HFFc6 (cell line): ENCODE measurements at regions not wholly inside any gene's neighbourhood (a gene's known extent, or its start where the extent isn't known, plus 50 kb on each side); places are given as distances from the start of the nearest gene placed in this dataset.

ENCODE experiments used
- DNase-seq: peaks from one replicate; pipeline ENCODE4 v3.0.0-alpha.2; 2018
- H3K27ac Mint-ChIP-seq: 2 replicates; pipeline ENCODE4 v1.8.0; 2020; ENCODE audit warnings: mild to moderate bottlenecking, mixed read lengths
- H3K27me3 Mint-ChIP-seq: 2 replicates; pipeline ENCODE4 v1.8.0; 2021; ENCODE audit warnings: mild to moderate bottlenecking, moderate library complexity, mixed read lengths; ENCODE audit not compliant: insufficient read depth
- H3K36me3 Mint-ChIP-seq: 2 replicates; pipeline ENCODE4 v1.8.0; 2021; ENCODE audit warnings: low read depth, mixed read lengths
- H3K4me1 Mint-ChIP-seq: 2 replicates; pipeline ENCODE4 v1.8.0; 2020; ENCODE audit warnings: low read depth, mixed read lengths
- H3K4me3 Mint-ChIP-seq: 2 replicates; pipeline ENCODE4 v1.8.0; 2020; ENCODE audit warnings: mild to moderate bottlenecking, moderate library complexity, mixed read lengths
- H3K9me3 Mint-ChIP-seq: 2 replicates; pipeline ENCODE4 v1.8.0; 2020; ENCODE audit warnings: mild to moderate bottlenecking, mixed read lengths
- TF ChIP-seq, protein P1 (sequence below): fragments of 200-600 bp; sonication (generic); IDR thresholded peaks from 2 replicates; pipeline ENCODE4 v1.5.0; 2021; ENCODE audit warnings: antibody characterized with exemption, mild to moderate bottlenecking

DNA sequence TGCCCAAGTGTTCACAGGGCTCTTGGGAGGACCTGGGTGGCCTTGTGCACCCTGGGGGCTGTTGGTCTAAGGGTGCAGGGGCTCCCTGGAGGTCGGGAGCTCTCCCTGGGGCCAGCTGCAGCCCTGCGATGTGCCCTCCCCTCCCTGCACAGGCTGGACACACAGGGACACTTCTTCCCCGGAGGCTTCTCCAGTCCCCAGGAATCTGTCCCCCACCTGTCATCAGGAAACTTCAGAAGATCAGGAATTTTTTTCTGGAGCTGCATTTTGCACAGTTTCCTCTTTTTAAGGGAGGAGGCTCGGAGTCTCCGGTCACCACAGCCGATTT lies 66.9 kb upstream of the BHLHE23 start:
- no peak overlapping the region for H3K27ac Mint-ChIP-seq
- no peak for DNase-seq
- H3K4me1 Mint-ChIP-seq, result peaks cover 13% of the 10 kb centered on the region
- H3K36me3 Mint-ChIP-seq, result peaks cover 6% of the 10 kb centered on the region
- H3K9me3 Mint-ChIP-seq, result peaks cover 27% of the 10 kb centered on the region
- no peak overlapping the region for H3K4me3 Mint-ChIP-seq
- peaks cover 9% of the 10 kb centered on the region; the same call in 1 of the 2 replicates for H3K27me3 Mint-ChIP-seq
- TF ChIP-seq, protein P1, sequence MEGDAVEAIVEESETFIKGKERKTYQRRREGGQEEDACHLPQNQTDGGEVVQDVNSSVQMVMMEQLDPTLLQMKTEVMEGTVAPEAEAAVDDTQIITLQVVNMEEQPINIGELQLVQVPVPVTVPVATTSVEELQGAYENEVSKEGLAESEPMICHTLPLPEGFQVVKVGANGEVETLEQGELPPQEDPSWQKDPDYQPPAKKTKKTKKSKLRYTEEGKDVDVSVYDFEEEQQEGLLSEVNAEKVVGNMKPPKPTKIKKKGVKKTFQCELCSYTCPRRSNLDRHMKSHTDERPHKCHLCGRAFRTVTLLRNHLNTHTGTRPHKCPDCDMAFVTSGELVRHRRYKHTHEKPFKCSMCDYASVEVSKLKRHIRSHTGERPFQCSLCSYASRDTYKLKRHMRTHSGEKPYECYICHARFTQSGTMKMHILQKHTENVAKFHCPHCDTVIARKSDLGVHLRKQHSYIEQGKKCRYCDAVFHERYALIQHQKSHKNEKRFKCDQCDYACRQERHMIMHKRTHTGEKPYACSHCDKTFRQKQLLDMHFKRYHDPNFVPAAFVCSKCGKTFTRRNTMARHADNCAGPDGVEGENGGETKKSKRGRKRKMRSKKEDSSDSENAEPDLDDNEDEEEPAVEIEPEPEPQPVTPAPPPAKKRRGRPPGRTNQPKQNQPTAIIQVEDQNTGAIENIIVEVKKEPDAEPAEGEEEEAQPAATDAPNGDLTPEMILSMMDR, result no peak

DNA sequence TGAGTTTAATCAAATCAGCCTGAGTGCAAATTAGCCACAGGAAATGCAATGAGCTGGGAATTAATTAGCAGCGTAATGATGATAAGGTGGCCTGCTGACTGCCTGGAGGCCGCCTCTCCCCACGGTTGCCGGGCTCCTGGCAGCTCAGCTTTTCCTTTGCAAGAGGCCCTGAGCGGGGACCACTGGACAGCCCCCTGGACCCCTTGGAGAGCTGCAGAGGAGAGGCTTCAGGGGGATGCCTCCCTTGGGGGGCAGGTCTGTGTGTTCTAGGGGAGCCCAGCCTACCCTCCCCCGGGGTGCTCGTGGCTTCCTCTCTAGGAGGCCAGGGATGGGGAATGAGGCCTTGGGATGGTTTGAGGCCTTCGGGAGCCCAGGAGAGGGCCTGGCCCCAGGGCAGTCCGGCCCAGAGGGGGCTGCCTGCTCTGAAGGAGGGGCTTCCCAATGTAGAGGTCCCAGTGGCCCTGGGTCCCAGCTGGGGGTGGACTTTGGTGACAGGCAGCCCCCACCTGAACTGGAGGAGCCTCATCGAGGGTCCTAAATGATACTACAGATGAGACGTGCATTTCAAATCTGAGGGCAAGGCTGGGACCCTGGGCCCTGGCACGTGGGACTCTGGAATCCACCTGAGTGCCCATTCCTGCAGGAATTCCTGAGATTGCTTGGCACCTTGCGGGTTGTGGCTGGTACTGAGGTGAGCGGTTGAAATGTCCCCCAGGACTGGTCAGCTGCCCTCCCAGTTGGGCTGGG lies 66.4 kb upstream of the BHLHE23 start:
- H3K27ac Mint-ChIP-seq, result no peak overlapping the region
- H3K36me3 Mint-ChIP-seq, result peaks cover 6% of the 10 kb centered on the region
- DNase-seq, result no peak
- H3K27me3 Mint-ChIP-seq, result peaks cover 9% of the 10 kb centered on the region; the same call in 1 of the 2 replicates
- H3K4me1 Mint-ChIP-seq, result peaks cover 13% of the 10 kb centered on the region
- peaks cover 22% of the 10 kb centered on the region for H3K9me3 Mint-ChIP-seq
- TF ChIP-seq, protein P1, result no peak
- no peak overlapping the region for H3K4me3 Mint-ChIP-seq

DNA sequence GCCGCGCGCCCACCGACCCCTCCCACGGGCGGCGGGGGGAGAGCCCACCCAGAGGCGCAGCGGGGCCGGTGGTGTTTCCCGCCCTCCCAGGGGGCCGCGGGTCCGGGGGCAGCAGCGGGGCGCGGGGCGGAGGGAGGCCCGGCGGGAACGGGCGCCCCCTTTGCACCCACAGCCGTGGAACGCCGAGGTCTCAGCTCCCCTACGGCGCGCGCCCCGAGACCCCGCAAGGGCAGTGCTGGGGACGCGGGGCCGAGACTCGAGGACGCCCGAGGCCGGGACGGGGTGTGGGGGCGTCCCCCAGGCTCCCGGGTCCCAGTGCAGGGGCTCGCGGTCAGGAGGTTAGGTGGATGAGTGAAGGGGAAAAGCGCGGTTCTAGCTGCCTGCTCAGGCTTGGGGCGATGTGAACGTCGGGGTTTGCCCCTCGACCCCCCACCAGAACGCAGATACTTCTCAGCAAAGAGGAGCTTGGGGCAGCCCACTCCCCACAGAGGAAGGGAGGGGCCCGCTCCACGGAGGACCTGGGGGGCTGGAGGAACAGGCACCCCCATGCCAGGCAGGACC lies 65.5 kb upstream of the BHLHE23 start:
- no peak overlapping the region for H3K27ac Mint-ChIP-seq
- H3K4me1 Mint-ChIP-seq, result peaks cover 13% of the 10 kb centered on the region
- H3K9me3 Mint-ChIP-seq, result peaks cover 13% of the 10 kb centered on the region
- TF ChIP-seq, protein P1, result no peak
- H3K36me3 Mint-ChIP-seq, result peaks cover 6% of the 10 kb centered on the region
- no peak overlapping the region for H3K4me3 Mint-ChIP-seq
- DNase-seq, result no peak
- H3K27me3 Mint-ChIP-seq, result peaks cover 9% of the 10 kb centered on the region; the same call in 1 of the 2 replicates

DNA sequence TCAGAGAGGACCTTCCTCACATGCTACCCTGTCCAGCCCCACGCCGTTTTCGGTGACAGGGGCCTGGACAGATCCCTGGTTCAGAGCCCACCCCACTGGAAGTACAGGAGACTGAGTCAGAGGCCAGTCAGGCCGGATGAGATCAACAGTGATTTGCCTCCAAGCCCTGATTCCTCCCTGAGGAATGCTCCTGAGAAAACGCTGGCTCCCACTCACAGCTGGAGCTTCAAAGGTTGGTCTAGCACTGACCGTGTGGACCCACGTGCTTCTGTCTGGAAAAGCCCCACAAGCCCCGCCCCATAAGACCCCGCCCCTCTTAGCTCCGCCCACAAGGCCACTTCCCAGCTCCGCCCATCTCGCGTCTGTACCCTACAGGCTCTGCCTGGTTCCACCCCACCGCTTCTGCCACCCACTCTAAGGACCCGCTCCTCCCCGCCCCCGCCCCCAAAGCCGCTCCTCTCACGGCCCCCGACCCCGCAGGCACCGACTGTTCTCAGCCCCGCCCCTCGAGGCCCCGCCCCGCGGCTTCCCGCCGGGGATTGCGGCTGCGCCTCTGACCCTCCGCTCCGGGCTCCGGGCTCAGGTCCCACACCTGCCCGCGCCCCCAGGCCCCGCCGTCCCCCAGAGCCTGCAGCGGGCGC lies 64.9 kb upstream of the BHLHE23 start:
- Mint-ChIP-seq H3K27me3 (peaks cover 6% of the 10 kb centered on the region; the same call in 1 of the 2 replicates), H3K36me3 (peaks cover 6% of the 10 kb centered on the region), H3K27ac (no peak overlapping the region), H3K4me3 (no peak overlapping the region), H3K9me3 (peaks cover 8% of the 10 kb centered on the region; the same call in 1 of the 2 replicates), H3K4me1 (peaks cover 13% of the 10 kb centered on the region)
- DNase-seq, result peak; percentile 80
- TF ChIP-seq, protein P1, result no peak

DNA sequence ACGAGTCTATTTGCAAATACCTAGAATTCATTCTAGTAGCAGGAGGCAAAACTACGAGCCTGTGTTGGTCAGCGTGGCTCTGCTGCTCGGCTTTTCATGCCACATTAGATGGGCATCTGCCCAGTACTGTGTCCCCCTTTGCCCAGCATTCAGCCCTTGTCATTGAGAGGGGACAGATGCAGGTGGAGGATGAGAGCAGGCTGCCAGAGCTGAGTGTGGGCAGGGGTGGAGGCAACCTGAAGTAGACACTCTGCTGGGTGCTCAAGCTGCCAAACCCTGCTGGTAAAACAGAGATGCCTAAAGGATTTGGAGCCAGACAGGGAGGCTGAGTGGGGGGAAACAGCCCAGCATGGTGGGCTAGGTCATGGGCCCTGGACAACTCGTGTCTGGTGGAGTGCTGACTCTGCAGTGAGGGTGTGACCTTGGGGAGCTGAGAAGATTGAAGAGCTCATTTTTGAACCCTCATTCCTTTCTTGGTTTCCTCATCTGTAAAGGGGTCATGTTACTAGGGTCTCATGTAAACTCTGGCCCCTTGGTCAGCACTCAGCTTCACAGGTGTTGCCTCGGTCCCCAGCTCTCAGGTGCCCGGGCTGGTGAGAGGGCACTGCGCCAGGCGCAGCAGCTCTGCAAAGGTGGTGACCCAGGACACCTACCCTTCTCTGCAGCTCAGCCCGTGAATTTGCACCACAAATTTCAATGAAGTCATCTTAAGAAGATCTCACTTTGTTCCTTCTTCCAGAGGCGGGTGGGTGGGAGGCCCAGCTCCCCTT lies 64.2 kb upstream of the BHLHE23 start:
- TF ChIP-seq, protein P1, result no peak
- no peak overlapping the region for H3K27ac Mint-ChIP-seq
- H3K36me3 Mint-ChIP-seq, result no peaks in the 10 kb centered on the region
- peaks cover under 1% of the 10 kb centered on the region; the same call in 1 of the 2 replicates for H3K9me3 Mint-ChIP-seq
- H3K27me3 Mint-ChIP-seq, result peaks cover 11% of the 10 kb centered on the region; the same call in 1 of the 2 replicates
- no peak overlapping the region for H3K4me3 Mint-ChIP-seq
- H3K4me1 Mint-ChIP-seq, result peaks cover 13% of the 10 kb centered on the region
- no peak for DNase-seq
